Loucy (cell line): ENCODE measurements at regions not wholly inside any gene's neighbourhood (a gene's known extent, or its start where the extent isn't known, plus 50 kb on each side); places are given as distances from the start of the nearest gene placed in this dataset.

ENCODE experiments used
- H2AFZ ChIP-seq: fragments of 200-600 bp; sonication (generic); 2 replicates; pipeline ENCODE4 v1.6.0; 2016; ENCODE audit warnings: antibody characterized with exemption, mild to moderate bottlenecking, low read length, moderate library complexity
- H3F3A ChIP-seq: fragments of 200-600 bp; 2 replicates; pipeline ENCODE4 v1.6.0; 2016; ENCODE audit warnings: antibody characterized with exemption, low read depth, mild to moderate bottlenecking
- H3K27me3 ChIP-seq: fragments of 200-600 bp; sonication (generic); 2 replicates; pipeline ENCODE4 v1.6.1; 2014; ENCODE audit warnings: low read length, mild to moderate bottlenecking; ENCODE audit not compliant: insufficient read depth, poor library complexity, severe bottlenecking
- H3K36me3 ChIP-seq: fragments of 200-600 bp; sonication (generic); 2 replicates; pipeline ENCODE4 v1.6.1; 2016; ENCODE audit warnings: low read length; ENCODE audit not compliant: insufficient read depth
- H3K4me1 ChIP-seq: fragments of 200-600 bp; sonication (generic); 2 replicates; pipeline ENCODE4 v1.5.1; 2014; ENCODE audit warnings: low read length, mild to moderate bottlenecking; ENCODE audit not compliant: insufficient read depth, poor library complexity, severe bottlenecking
- H3K4me2 ChIP-seq: fragments of 200-600 bp; sonication (generic); 2 replicates; pipeline ENCODE4 v1.6.0; 2014; ENCODE audit warnings: antibody characterized with exemption, low read length, low read depth, mild to moderate bottlenecking; ENCODE audit not compliant: poor library complexity, severe bottlenecking
- H3K4me3 ChIP-seq: fragments of 200-600 bp; sonication (generic); 2 replicates; pipeline ENCODE4 v1.5.1; 2014; ENCODE audit warnings: low read length, mild to moderate bottlenecking, mixed read lengths; ENCODE audit not compliant: poor library complexity, severe bottlenecking
- H3K79me2 ChIP-seq: fragments of 200-600 bp; sonication (generic); 2 replicates; pipeline ENCODE4 v1.6.1; 2014; ENCODE audit warnings: low read length; ENCODE audit not compliant: insufficient read depth
- H3K9ac ChIP-seq: fragments of 200-600 bp; sonication (generic); 2 replicates; pipeline ENCODE4 v1.6.0; 2014; ENCODE audit warnings: mild to moderate bottlenecking, low read depth, low read length, moderate library complexity; ENCODE audit not compliant: poor library complexity, severe bottlenecking
- H3K9me2 ChIP-seq: fragments of 200-600 bp; sonication (generic); replicated peaks from 2 replicates; pipeline ENCODE4 v1.6.1; 2016; ENCODE audit warnings: low read depth, low read length, mixed read lengths
- H3K9me3 ChIP-seq: fragments of 200-600 bp; sonication (generic); 2 replicates; pipeline ENCODE4 v1.6.1; 2014; ENCODE audit warnings: mild to moderate bottlenecking, antibody characterized with exemption, low read length, low read depth; ENCODE audit not compliant: insufficient read depth
- H4K20me1 ChIP-seq: fragments of 200-600 bp; sonication (generic); 2 replicates; pipeline ENCODE4 v1.6.0; 2014; ENCODE audit warnings: antibody characterized with exemption, low read length, mild to moderate bottlenecking; ENCODE audit not compliant: insufficient read depth, poor library complexity, severe bottlenecking
- CTCF ChIP-seq: fragments of 200-600 bp; sonication (generic); conservative IDR thresholded peaks from 2 replicates; pipeline ENCODE4 v1.5.1; 2014; ENCODE audit warnings: mild to moderate bottlenecking, antibody characterized with exemption, low read length
- EZH2phosphoT487 ChIP-seq: fragments of 200-600 bp; IDR thresholded peaks from 2 replicates; pipeline ENCODE4 v1.6.1; 2018; ENCODE audit warnings: antibody characterized with exemption, mild to moderate bottlenecking, moderate library complexity, borderline replicate concordance

DNA sequence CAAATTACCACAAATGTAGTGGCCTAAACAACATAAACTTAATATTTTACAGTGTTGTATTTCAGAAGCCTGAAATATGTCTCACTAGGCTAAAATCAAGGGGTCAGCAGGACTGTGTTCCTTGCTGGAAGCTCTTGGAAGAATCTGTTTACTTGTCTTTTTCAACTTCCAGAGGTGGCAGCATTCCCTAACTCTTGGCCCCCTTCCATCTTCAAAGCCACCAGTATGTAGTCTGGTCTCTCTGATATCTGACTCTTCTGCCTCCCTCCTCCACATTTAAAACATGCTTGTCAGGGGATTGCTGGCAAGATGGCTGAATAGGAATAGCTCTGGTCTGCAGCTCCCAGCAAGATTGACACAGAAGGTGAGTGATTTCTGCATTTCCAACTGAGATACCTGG, 567.5 kb downstream of the PLA2G4A start:
- Histone ChIP-seq H2AFZ (no peak overlapping the region), H3K4me2 (no peak overlapping the region), H3K4me1 (no peaks in the 10 kb centered on the region), H3K9me2 (no peaks in the 10 kb centered on the region), H3K36me3 (no peaks in the 10 kb centered on the region), H3K27me3 (no peaks in the 10 kb centered on the region), H3F3A (no peaks in the 10 kb centered on the region), H4K20me1 (no peaks in the 10 kb centered on the region), H3K9ac (no peak overlapping the region), H3K79me2 (no peaks in the 10 kb centered on the region), H3K9me3 (no peaks in the 10 kb centered on the region), H3K4me3 (no peak overlapping the region)
- TF ChIP-seq EZH2phosphoT487 (no peak), CTCF (no peak)

GRCh38 chr1:187396929-187397796, 568.4 kb downstream of the PLA2G4A start:
- Histone ChIP-seq H4K20me1 (no peaks in the 10 kb centered on the region), H3F3A (no peaks in the 10 kb centered on the region), H3K4me1 (no peaks in the 10 kb centered on the region), H3K4me3 (no peak overlapping the region), H3K79me2 (no peaks in the 10 kb centered on the region), H2AFZ (no peak overlapping the region), H3K9me3 (no peaks in the 10 kb centered on the region), H3K36me3 (no peaks in the 10 kb centered on the region), H3K27me3 (no peaks in the 10 kb centered on the region), H3K4me2 (no peak overlapping the region), H3K9ac (no peak overlapping the region), H3K9me2 (no peaks in the 10 kb centered on the region)
- no peak for TF ChIP-seq CTCF
- TF ChIP-seq EZH2phosphoT487 = no peak

DNA sequence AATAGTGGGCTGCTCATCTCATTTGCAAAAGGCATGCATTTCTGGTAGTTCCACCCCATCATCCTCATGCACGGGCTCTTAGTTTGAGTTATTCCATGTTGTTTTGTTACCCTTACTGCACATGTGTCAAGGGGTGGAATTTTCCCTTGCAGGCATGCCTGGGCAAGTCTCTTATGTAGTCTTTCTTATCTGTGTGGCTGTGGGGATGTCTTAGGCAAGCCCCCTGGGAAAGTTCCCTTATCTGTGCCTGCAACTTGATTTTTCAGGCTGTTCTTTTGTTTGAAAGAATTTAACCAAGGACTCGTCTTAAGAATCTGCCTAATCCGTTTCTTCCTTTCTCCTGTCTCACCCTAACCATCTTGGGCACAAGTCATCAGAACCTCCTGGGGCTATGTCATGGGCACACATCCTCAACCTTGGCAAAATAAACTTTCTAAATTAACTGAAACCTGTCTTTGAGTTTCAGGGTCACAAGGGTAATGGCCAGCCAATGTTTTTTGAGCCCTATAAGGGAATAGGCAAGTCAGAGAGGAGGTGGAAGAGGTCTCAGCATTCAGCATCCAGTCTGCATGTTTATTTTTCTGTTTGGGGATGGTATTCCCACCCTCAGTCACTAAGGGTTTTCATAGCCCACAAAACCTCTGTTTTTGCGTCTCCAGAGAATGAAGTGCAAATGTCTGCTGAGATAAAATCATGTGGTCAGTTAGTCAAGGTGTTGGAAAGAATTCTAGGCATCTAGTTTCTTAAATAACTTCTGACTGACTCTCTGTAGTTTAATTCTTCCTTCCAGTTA, 579.7 kb downstream of the PLA2G4A start:
- Histone ChIP-seq H3K9me3 (no peaks in the 10 kb centered on the region), H3K79me2 (no peaks in the 10 kb centered on the region), H2AFZ (no peak overlapping the region), H3K9me2 (no peaks in the 10 kb centered on the region), H3K4me1 (no peaks in the 10 kb centered on the region), H4K20me1 (no peaks in the 10 kb centered on the region), H3K4me3 (no peak overlapping the region), H3K4me2 (no peak overlapping the region), H3K9ac (no peak overlapping the region), H3K36me3 (no peaks in the 10 kb centered on the region), H3F3A (no peaks in the 10 kb centered on the region), H3K27me3 (no peaks in the 10 kb centered on the region)
- TF ChIP-seq CTCF (no peak), EZH2phosphoT487 (no peak)
